Left lung (tissue), 4 donors: ENCODE measurements at regions not wholly inside any gene's neighbourhood (a gene's known extent, or its start where the extent isn't known, plus 50 kb on each side); places are given as distances from the start of the nearest gene placed in this dataset.

ENCODE experiments used
- ATAC-seq: fragments of 200-7000 bp; cut with Tn5 transposase; one replicate; pipeline ENCODE4 v1.9.1; 2020; ENCODE audit warnings: moderate library complexity
- DNase-seq, 4 donors: peaks; one replicate each; pipeline ENCODE4 v3.0.0-alpha.2; 2013 to 2020
- H3K27ac ChIP-seq, 2 donors: fragments of 200-600 bp; sonication (generic) in 1 of 2; one replicate each; pipeline versions ENCODE4 v1.5.0 to v1.8.0; 2020 to 2021
- H3K27me3 ChIP-seq, 2 donors: fragments of 200-600 bp; sonication (generic) in 1 of 2; one replicate each; pipeline versions ENCODE4 v1.5.0 to v1.8.0; 2020 to 2021
- H3K36me3 ChIP-seq, 2 donors: fragments of 200-600 bp; sonication (generic) in 1 of 2; one replicate each; pipeline versions ENCODE4 v1.5.0 to v1.8.0; 2020 to 2021
- H3K4me1 ChIP-seq, 2 donors: fragments of 200-600 bp; one replicate each; pipeline ENCODE4 v1.8.0; 2021
- H3K4me3 ChIP-seq, 2 donors: fragments of 200-600 bp; sonication (generic) in 1 of 2; one replicate each; pipeline versions ENCODE4 v1.5.0 to v1.8.0; 2020 to 2021; ENCODE audit warnings: mild to moderate bottlenecking in 1 of 2
- H3K9me3 ChIP-seq, 2 donors: fragments of 200-600 bp; sonication (generic) in 1 of 2; one replicate each; pipeline versions ENCODE4 v1.5.0 to v1.8.0; 2020 to 2021
- CTCF ChIP-seq, 2 donors: fragments of 200-600 bp; sonication (generic) in 1 of 2; IDR thresholded peaks; one replicate each; pipeline versions ENCODE4 v1.5.0 to v1.8.0; 2021; ENCODE audit warnings: antibody characterized with exemption in 2 of 2
- intact Hi-C, 2 donors: fragments of 100-400 bp; cut with DNase I; formaldehyde crosslinking; loops; one replicate each; pipeline versions ENCODE4 v1.11.2 to v1.14.2; 2022
- donor health status: DM: no; HTN: yes; CAD: no.
- donor health status: DM: no; HTN: no; CAD: no.

GRCh38 chr3:73707772-73708171 is 83.0 kb upstream of the PDZRN3 start:
- H3K4me1 ChIP-seq = no peaks in the 10 kb centered on the region
- no peaks in the 10 kb centered on the region for H3K9me3 ChIP-seq
- no peak for ATAC-seq
- intact Hi-C loops = no loop called here
- no peaks in the 10 kb centered on the region for H3K27me3 ChIP-seq
- no peak for TF ChIP-seq CTCF (IDR thresholded peaks at IDR 0.05)
- no peak overlapping the region for H3K4me3 ChIP-seq
- H3K27ac ChIP-seq = no peak overlapping the region
- DNase-seq = no peak
- no peaks in the 10 kb centered on the region for H3K36me3 ChIP-seq

GRCh38 chr3:73706771-73707170 is 82.0 kb upstream of the PDZRN3 start:
- no peak for ATAC-seq
- DNase-seq = no peak
- no peak for TF ChIP-seq CTCF (IDR thresholded peaks at IDR 0.05)
- no peak overlapping the region for H3K27ac ChIP-seq
- no peaks in the 10 kb centered on the region for H3K27me3 ChIP-seq
- intact Hi-C loops = no loop called here
- H3K9me3 ChIP-seq = no peaks in the 10 kb centered on the region
- H3K4me3 ChIP-seq = no peak overlapping the region
- H3K4me1 ChIP-seq = no peaks in the 10 kb centered on the region
- H3K36me3 ChIP-seq = no peaks in the 10 kb centered on the region

- no peak for ATAC-seq
- no peak for DNase-seq
These were observed 81.1 kb upstream of the PDZRN3 start for GRCh38 chr3:73705792-73706191.

GRCh38 chr3:73699327-73699726 is 74.6 kb upstream of the PDZRN3 start:
- Histone ChIP-seq H3K27me3 (no peaks in the 10 kb centered on the region), H3K4me3 (no peak overlapping the region), H3K9me3 (no peaks in the 10 kb centered on the region), H3K36me3 (no peaks in the 10 kb centered on the region), H3K27ac (no peak overlapping the region), H3K4me1 (no peaks in the 10 kb centered on the region)
- no peak for DNase-seq
- intact Hi-C loops = no loop called here
- no peak for ATAC-seq
- no peak for TF ChIP-seq CTCF (IDR thresholded peaks at IDR 0.05)

More at GRCh38 chr3:73705792-73706191, 81.1 kb upstream of the PDZRN3 start:
- Histone ChIP-seq H3K27me3 (no peaks in the 10 kb centered on the region), H3K9me3 (no peaks in the 10 kb centered on the region), H3K4me1 (no peaks in the 10 kb centered on the region), H3K36me3 (no peaks in the 10 kb centered on the region), H3K4me3 (no peak overlapping the region), H3K27ac (no peak overlapping the region)
- TF ChIP-seq CTCF (IDR thresholded peaks at IDR 0.05) = no peak
- intact Hi-C loops = no loop called here

- no peak overlapping the region for H3K27ac ChIP-seq
- H3K4me1 ChIP-seq = no peaks in the 10 kb centered on the region
- ATAC-seq = no peak
- no peak for TF ChIP-seq CTCF (IDR thresholded peaks at IDR 0.05)
- no peaks in the 10 kb centered on the region for H3K27me3 ChIP-seq
- DNase-seq = no peak
- no peak overlapping the region for H3K4me3 ChIP-seq
- H3K9me3 ChIP-seq = no peaks in the 10 kb centered on the region
- no peaks in the 10 kb centered on the region for H3K36me3 ChIP-seq
- intact Hi-C loops = no loop called here
These were observed 72.3 kb upstream of the PDZRN3 start for GRCh38 chr3:73697020-73697419.
